Adrenal gland (tissue), 9 donors: ENCODE measurements at regions not wholly inside any gene's neighbourhood (a gene's known extent, or its start where the extent isn't known, plus 50 kb on each side); places are given as distances from the start of the nearest gene placed in this dataset.

Experiments used
- DNase-seq, 7 donors: peaks; one replicate each; pipeline ENCODE4 v3.0.0-alpha.2; 2019 to 2020
- H3K27ac ChIP-seq, 5 donors: fragments of 200-600 bp; sonication (generic) in 4 of 5; 1 replicate in 3 of 5; 2 replicates in 2 of 5; pipeline versions ENCODE4 v1.5.1 to v1.8.0; 2016 to 2020; ENCODE audit warnings: mild to moderate bottlenecking in 1 of 5
- H3K27me3 ChIP-seq: fragments of 200-600 bp; 2 replicates; pipeline ENCODE4 v1.8.0; 2021
- H3K36me3 ChIP-seq, 2 donors: fragments of 200-600 bp; replicated peaks in 1 of 2; 1 replicate in 1 of 2; 2 replicates in 1 of 2; pipeline versions ENCODE4 v1.5.1 to v1.8.0; 2018 to 2022
- H3K4me1 ChIP-seq, 2 donors: fragments of 200-600 bp; replicated peaks in 1 of 2; 1 replicate in 1 of 2; 2 replicates in 1 of 2; pipeline versions ENCODE4 v1.5.1 to v1.8.0; 2018 to 2021
- H3K4me3 ChIP-seq, 4 donors: fragments of 200-600 bp; sonication (generic) in 3 of 4; one replicate each; pipeline ENCODE4 v1.5.1; 2016 to 2018
- H3K9me3 ChIP-seq, 3 donors: fragments of 200-600 bp; sonication (generic) in 1 of 3; replicated peaks in 1 of 3; 1 replicate in 2 of 3; 2 replicates in 1 of 3; pipeline versions ENCODE4 v1.5.1 to v1.8.0; 2016 to 2021
- CTCF ChIP-seq, 6 experiments: fragments of 450-650 bp in 4 of 6; fragments of 200-600 bp in 2 of 6; sonication (generic) in 1 of 6; IDR thresholded peaks; 1 replicate in 5 of 6; 2 replicates in 1 of 6; pipeline versions ENCODE4 v1.5.1 to v1.8.0; 2016 to 2021; ENCODE audit warnings: antibody characterized with exemption in 6 of 6, mild to moderate bottlenecking in 2 of 6, moderate library complexity in 1 of 6
- POLR2A ChIP-seq, 2 donors: fragments of 450-650 bp; IDR thresholded peaks; one replicate each; pipeline ENCODE4 v1.6.1; 2017; ENCODE audit warnings: antibody characterized with exemption in 2 of 2, mild to moderate bottlenecking in 2 of 2, moderate library complexity in 1 of 2
- WGBS, 4 donors: extraction: QIAGEN DNeasy Blood & Tissue Kit in 2 of 4; methylation state at CpG; one replicate each; pipeline versions ENCODE4 v1.1.5 to v1.1.7; 2013 to 2017; 5-methylcytosine and 5-hydroxymethylcytosine counted together
- intact Hi-C, 2 donors: fragments of 100-400 bp; cut with DNase I; formaldehyde crosslinking; loops; one replicate each; pipeline versions ENCODE4 v1.14.1 to v1.15.0; 2022 to 2023
- donor health status: healthy with polysubstance abuse.
- donor health status: Bipolar disorder and iron deficiency.
- donor health status: DM: yes; HTN: yes; CAD: no.
- donor health status: DM: no; HTN: no; CAD: no.
- donor health status: DM: no; HTN: no; CAD: no.

- intact Hi-C loops, result no loop called here
- Histone ChIP-seq H3K36me3 (no peaks in the 10 kb centered on the region), H3K27ac (no peak overlapping the region), H3K27me3 (no peaks in the 10 kb centered on the region), H3K4me3 (no peak overlapping the region), H3K4me1 (no peaks in the 10 kb centered on the region), H3K9me3 (no peaks in the 10 kb centered on the region)
- 64 to 89% (median 75%) methylated on average over 1 of the region's 1 CpG for WGBS, 4 donors
- no peak for DNase-seq
- no peak for TF ChIP-seq POLR2A (IDR thresholded peaks at IDR 0.05)
- TF ChIP-seq CTCF (IDR thresholded peaks at IDR 0.05), result no peak
Observed at GRCh38 chr5:21097661-21098060, 1109.7 kb upstream of the CDH18 start.

- no peak for TF ChIP-seq CTCF (IDR thresholded peaks at IDR 0.05)
- TF ChIP-seq POLR2A (IDR thresholded peaks at IDR 0.05), result no peak
- no peak overlapping the region for H3K27ac ChIP-seq
- H3K36me3 ChIP-seq, result no peaks in the 10 kb centered on the region
- no peaks in the 10 kb centered on the region for H3K9me3 ChIP-seq
- 36 to 77% (median 59%) methylated on average over 2 of the region's 2 CpGs for WGBS, 4 donors
- H3K27me3 ChIP-seq, result no peaks in the 10 kb centered on the region
- no peaks in the 10 kb centered on the region for H3K4me1 ChIP-seq
- DNase-seq, result no peak
- intact Hi-C loops, result no loop called here
- no peak overlapping the region for H3K4me3 ChIP-seq
Observed at GRCh38 chr5:21094619-21095018, 1106.6 kb upstream of the CDH18 start.

GRCh38 chr5:21087766-21088165, 1099.8 kb upstream of the CDH18 start:
- Histone ChIP-seq H3K27me3 (no peaks in the 10 kb centered on the region), H3K4me3 (no peak overlapping the region), H3K9me3 (no peaks in the 10 kb centered on the region), H3K27ac (no peak overlapping the region), H3K36me3 (no peaks in the 10 kb centered on the region), H3K4me1 (no peaks in the 10 kb centered on the region)
- intact Hi-C loops, result no loop called here
- DNase-seq, result no peak
- TF ChIP-seq POLR2A (IDR thresholded peaks at IDR 0.05) (no peak), CTCF (IDR thresholded peaks at IDR 0.05) (no peak)
- WGBS, 4 donors, result 61 to 79% (median 63%) methylated on average over 1 of the region's 1 CpG

- Histone ChIP-seq H3K27ac (no peak overlapping the region), H3K36me3 (no peaks in the 10 kb centered on the region), H3K4me1 (no peaks in the 10 kb centered on the region), H3K27me3 (no peaks in the 10 kb centered on the region), H3K4me3 (no peak overlapping the region), H3K9me3 (peaks cover 0 to 3% (median 0%) of the 10 kb centered on the region in 3 donors)
- no peak for DNase-seq
- WGBS, 4 donors, result 63 to 70% (median 64%) methylated on average over 2 of the region's 2 CpGs
- intact Hi-C loops, result no loop called here
- TF ChIP-seq POLR2A (IDR thresholded peaks at IDR 0.05) (no peak), CTCF (IDR thresholded peaks at IDR 0.05) (no peak)
Observed at GRCh38 chr5:21085791-21086190, 1097.8 kb upstream of the CDH18 start.
